Erythroblast (primary cell): ENCODE measurements at regions not wholly inside any gene's neighbourhood (a gene's known extent, or its start where the extent isn't known, plus 50 kb on each side); places are given as distances from the start of the nearest gene placed in this dataset.

Experiments used
- GATA1 ChIP-seq: IDR thresholded peaks from 2 replicates; pipeline ENCODE4 v1.6.1; 2011; ENCODE audit warnings: low read depth, mild to moderate bottlenecking, control low read depth, low read length, moderate library complexity
- POLR2A ChIP-seq: IDR thresholded peaks from 2 replicates; pipeline ENCODE4 v1.6.1; 2011; ENCODE audit warnings: mild to moderate bottlenecking, low read length

- TF ChIP-seq POLR2A (no peak), GATA1 (no peak)
Observed at GRCh38 chr12:47591361-47591791, 114.5 kb downstream of the RPAP3 start.
